Activated CD4-positive, alpha-beta T cell treated with anti-CD3 and anti-CD28 coated beads for 24 hours (primary cell): ENCODE measurements at regions not wholly inside any gene's neighbourhood (a gene's known extent, or its start where the extent isn't known, plus 50 kb on each side); places are given as distances from the start of the nearest gene placed in this dataset.

Source experiments
- DNase-seq, 2 donors: peaks; one replicate each; pipeline ENCODE4 v3.0.0-alpha.2; 2020; ENCODE audit warnings: low read depth in 2 of 2

DNA sequence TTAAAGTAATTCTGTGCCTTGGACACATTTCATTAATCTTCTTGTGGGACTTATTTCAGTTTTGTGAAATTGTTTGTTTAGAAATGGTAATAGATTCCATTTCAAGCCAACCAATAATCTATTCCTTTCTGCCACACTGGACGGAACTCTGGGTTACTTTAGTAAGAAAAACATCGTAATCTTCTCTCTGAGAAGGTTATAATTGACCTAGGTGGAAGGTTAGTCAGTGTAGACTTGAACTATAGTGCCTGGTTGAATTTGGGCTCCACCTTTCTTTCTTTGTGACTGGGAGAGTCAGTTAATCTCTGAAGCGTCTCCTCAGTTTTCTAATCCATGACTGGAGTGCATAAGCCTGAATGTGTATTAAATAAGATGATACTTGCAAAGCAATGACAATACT is 89.7 kb upstream of the PRLR start:
- no peak for DNase-seq

DNA sequence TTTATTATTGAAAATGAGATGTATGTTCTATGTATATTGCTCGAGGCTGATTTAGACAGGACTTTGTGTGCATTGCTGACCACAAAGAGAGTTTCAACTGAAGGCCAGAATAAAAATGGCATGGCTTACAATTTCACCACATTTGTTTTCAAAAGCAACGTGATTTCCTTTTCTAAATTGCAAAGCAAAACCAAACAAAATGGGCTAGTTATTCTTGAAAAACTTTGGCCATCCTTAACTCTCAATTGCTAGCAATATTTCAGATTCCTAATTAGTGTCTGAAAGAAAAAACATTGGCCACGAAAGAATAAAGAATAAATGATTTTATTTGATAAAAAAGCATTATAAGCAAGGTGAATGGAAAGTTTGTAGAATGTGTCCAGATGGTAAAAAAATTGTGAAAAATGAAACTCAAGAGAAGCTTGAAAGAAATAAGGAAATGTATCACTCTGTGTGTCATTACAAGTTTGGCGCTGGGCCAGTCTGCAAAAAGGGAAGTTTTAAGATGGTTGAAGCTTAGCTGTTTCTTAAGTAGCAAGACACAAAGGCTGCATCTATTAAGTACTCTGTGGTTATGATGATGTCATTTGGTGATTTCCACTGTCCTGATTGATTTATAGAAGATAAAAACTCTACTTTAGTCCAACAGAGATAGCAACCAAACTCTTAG is 89.2 kb upstream of the PRLR start:
- peak; percentile 27 to 60 for DNase-seq

- no peak for DNase-seq
Observed at GRCh38 chr5:35317586-35317985, 87.3 kb upstream of the PRLR start.

GRCh38 chr5:35316611-35317274 is 86.5 kb upstream of the PRLR start:
- no peak for DNase-seq

GRCh38 chr5:35313291-35313690 is 83.0 kb upstream of the PRLR start:
- no peak for DNase-seq

- no peak for DNase-seq
Observed at GRCh38 chr5:35312267-35312666, 82.0 kb upstream of the PRLR start.

DNA sequence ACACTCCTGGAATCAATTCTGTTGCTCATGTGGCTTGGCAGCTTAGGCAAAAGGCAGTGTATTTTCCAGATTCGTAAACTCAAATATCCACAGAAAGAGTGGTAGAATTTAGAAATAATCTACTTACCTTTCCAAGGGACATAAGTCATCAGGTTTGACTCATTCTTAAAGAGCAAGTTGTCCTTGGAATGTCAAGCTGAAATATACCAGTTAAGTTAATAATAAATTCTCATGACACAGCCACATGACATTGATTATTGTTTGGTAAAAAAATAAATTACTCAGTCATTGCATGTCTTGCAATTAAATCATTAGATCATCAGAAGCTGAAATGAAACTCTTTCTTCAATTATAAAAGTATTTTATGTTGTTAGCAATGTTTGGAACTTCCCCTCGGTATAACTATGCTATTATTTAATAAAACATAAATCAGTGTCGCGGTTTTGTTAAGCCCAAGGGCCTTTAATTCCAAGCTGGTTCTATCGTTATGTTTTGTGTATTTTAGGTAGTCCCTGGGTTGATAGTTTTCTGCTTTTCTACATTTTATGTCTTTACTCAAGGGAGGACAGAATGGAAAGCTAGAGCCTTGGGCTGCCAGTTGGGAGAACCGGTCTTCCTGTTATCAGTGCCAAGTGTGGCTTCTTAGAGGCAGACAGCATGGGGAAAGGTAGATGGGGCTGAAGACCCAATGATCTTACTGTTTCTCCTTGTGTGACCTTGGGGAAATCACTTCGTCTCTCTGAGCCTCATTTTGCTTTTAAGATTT is 79.3 kb upstream of the PRLR start:
- DNase-seq, result no peak

DNA sequence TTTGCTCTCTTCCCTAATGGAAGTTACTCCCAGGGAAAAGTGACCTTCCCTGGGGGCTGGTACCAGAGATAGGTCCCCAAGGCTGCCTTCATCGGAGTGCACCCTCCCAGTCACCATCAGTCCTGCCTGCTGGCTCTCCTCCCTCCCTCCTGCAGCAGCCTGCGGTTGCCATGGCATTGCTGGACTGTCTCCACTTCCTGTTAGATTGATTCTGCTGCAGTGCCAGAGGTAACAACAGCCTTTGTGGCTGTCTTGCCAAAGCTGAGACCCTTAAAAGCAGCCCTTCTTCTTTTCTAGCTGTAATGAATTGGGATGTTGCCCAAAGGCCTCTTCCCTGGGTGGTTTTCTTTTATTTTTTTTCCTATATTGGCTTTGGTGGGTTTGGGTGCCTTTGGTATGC is 78.1 kb upstream of the PRLR start:
- no peak for DNase-seq

DNA sequence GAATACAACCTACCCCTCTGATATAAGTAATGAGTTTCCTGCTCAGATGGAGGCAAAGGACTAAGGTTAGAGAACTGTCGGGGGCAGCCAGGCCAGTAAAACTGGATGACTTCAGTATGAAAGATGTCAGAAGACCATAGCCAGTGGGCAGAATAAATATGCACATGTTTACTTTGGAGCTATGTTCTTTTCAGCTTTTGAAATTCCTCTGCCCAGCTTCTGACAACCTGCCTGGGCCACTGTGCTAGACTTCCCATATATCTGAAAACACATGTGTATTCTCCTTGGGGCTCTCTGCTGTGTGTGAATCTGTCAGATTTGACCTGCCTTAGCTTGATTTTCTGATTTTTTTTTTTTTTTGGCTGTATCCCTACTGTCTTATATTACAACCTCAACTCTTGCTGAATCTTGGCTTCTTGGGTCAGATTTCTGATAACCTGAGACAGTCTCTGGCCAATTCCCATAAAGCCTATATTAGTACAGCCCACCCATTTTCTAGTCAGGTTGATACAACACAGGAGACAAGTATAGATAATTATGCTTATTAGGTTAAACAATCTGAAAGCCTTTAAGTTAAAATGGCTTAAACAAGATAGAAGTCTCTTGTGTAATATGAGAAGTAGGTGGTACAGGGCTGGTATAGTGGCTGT is 76.6 kb upstream of the PRLR start:
- DNase-seq, result no peak

DNA sequence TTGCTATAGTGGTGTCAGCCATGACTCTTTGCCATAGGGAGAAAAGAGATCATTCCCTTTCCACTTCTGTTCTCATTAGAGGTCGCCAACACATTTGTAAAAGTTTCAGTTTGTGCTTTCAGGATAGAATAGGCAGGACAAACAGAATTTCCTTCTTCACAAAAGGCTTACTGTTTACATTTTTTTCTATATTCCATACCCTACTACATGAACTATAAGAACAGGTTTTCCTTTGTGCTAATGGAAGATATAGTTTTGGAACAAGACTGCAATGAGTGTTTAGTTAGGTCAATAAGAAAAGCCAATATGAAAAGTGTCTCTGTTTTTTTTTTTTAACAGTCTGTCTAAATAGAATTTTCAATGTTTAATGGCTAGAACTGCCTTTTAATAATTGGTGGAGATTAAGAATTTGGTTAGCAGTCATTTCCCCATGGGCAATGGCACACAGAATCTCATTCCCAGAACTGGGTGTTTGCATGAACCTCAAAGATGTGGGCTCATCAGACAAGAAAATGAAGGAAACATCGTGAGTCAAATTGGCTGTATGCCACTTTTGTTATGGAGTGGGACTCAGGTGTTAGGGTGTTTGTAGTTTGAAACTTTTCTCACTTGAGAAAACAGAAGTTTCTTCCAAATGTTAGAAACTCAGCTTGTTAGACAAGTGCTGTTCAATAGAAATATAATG is 75.2 kb upstream of the PRLR start:
- no peak for DNase-seq

DNA sequence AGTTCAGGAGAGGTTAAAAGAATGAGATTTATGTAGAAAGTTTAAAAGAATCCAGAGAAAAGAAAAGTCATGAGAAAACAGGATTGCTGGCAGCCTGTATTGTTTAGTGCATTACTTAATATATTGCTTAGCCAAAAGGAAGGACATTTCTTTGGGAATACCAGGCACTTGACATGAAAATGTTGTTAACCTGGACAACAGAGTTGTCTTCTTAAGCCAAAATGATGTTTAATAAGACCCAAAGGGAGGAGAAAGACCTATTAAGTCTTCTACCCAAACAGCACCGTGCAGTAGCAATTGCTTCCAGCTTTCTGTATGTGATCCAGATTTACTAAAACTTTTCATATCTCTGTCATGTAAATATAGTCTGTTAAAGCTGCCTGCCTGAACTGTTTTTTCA is 74.0 kb upstream of the PRLR start:
- DNase-seq, result no peak

GRCh38 chr5:35303152-35303551 is 72.9 kb upstream of the PRLR start:
- DNase-seq, result no peak

DNA sequence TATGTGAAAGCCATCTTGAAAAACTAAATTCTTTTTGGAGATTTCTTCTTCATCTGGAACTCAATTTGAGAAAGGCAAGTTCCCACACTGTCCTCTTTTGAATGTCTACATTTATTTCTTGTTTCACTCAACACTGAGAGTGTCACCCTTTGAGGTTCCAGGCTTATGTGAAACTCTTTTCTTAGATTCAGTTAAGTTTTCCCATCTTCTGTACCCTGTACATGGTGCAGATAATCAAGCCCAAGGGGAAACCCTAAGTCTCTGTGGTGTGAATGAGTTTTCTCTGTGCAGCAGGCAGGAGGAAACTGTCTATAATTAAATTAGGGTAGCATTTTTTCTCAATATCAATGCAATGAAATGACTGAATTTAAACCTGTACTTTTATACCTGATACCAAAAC is 72.3 kb upstream of the PRLR start:
- no peak for DNase-seq

DNA sequence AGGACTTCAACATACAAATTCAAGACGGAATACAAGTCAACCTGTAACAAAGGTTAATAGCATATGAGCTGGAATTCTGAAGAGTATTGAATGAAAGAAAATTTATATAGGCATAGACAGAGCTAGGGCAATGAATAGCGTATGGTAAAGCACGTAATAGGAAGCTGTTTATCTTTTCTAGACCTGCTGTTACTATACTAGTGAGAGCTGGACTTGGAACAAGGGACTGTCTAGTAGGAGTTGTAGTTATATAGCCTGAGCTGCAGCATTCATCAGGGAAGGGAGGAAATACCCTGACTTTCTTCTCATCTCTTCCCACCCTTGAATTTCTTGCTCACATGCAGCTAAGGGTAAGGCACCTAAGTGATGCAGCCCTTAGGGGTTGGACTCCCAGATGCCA is 67.5 kb upstream of the PRLR start:
- no peak for DNase-seq

- DNase-seq, result no peak
Observed at GRCh38 chr5:35294976-35295375, 64.7 kb upstream of the PRLR start.

DNA sequence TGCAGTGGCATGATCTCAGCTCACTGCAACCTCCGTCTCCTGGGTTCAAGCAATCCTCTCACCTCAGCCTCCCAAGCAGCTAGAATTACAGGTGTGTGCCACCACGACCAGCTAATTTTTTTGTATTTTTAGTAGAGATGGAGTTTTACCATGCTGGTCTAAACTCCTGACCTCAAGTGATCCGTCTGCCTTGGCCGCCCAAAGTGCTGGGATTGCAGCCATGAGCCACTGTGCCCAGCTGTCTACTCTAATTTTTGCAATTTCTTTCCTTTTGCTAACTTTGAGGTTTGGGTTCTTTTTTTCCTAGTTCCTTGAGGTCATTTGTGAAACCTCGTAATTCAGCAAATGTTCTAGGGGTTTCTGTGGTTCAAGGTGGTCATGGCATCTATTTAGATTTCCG is 63.7 kb upstream of the PRLR start:
- no peak for DNase-seq

GRCh38 chr5:35285435-35285834 is 55.1 kb upstream of the PRLR start:
- DNase-seq, result no peak

DNA sequence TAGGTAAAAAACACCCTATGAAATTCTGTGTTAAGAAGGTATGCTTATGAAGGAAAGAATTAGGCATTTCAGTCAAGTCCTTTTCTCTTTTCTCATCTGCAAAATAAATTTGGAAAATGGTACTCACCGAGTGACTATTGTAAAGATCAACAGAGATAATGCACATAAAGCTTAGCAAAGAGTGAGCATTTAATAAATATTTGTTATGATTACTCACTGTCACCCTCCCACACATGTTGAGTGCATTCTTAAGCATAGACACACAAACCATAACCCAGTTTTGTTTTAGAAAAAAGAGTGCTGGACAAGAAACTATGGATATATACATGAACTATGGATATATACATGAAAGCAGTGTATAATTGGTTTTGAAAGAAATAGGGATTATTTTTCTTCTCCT is 54.7 kb upstream of the PRLR start:
- no peak for DNase-seq

- DNase-seq, result no peak
Observed at GRCh38 chr5:35284364-35284763, 54.1 kb upstream of the PRLR start.

GRCh38 chr5:35282810-35283209 is 52.5 kb upstream of the PRLR start:
- DNase-seq, result no peak

DNA sequence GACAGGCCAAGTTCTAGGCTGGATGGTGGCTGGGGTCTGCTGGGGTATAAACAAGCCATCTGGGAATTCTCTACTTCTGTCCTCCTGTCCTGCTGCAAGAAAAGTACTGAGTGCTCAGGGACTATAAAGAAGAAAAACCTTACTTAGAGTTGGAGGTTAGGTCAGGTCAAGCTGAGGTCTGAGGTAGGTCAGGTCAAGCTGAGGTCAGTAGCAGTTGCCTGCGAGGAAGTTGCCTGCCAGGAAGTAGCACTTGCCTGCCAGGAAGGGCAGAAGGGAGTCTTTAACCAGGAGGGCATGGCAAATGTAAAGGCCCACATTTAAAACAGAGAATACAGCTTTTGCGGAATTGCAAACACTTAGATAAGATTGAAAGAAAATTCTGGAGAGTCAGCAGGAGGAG is 51.3 kb upstream of the PRLR start:
- no peak for DNase-seq
